Activated naive CD4-positive, alpha-beta T cell treated with anti-CD3 and anti-CD28 coated beads, Interleukin-2, amount 50 U/mL, for 72 hours (primary cell): ENCODE measurements at regions not wholly inside any gene's neighbourhood (a gene's known extent, or its start where the extent isn't known, plus 50 kb on each side); places are given as distances from the start of the nearest gene placed in this dataset.
"Not testable (repeated sequence)": the region's sequence is repeated elsewhere in the genome, so short reads cannot be mapped to it uniquely, and the experiment has no call there.

Source experiments
- ATAC-seq, 2 donors: fragments of 150-1000 bp; cut with Tn5 transposase; 2 replicates each; pipeline ENCODE4 v1.10.0; 2021; ENCODE audit warnings: mild to moderate bottlenecking in 2 of 2, moderate library complexity in 2 of 2
- DNase-seq, 2 donors: peaks; one replicate each; pipeline ENCODE4 v3.0.0; 2021 to 2022; ENCODE audit warnings: low spot score in 2 of 2
- H3K27ac Mint-ChIP-seq, 2 donors: one replicate each; pipeline ENCODE4 v1.8.0; 2022; ENCODE audit warnings: mild to moderate bottlenecking in 2 of 2, mixed read lengths in 2 of 2
- H3K36me3 Mint-ChIP-seq, 2 donors: one replicate each; pipeline ENCODE4 v1.8.0; 2022; ENCODE audit warnings: mixed read lengths in 2 of 2
- H3K9me3 Mint-ChIP-seq, 2 donors: one replicate each; pipeline ENCODE4 v1.8.0; 2022; ENCODE audit warnings: mixed read lengths in 2 of 2

GRCh38 chr2:51971136-51971535, 939.2 kb upstream of the NRXN1 start:
- ATAC-seq (no peak), DNase-seq (no peak)

GRCh38 chr2:51969347-51969746, 937.4 kb upstream of the NRXN1 start:
- Mint-ChIP-seq H3K27ac (no peak overlapping the region), H3K9me3 (peaks cover 20 to 27% of the 10 kb centered on the region in 2 donors), H3K36me3 (no peaks in the 10 kb centered on the region)
- ATAC-seq (no peak), DNase-seq (no peak)

More at GRCh38 chr2:51971136-51971535, 939.2 kb upstream of the NRXN1 start:
- Mint-ChIP-seq H3K36me3 (no peaks in the 10 kb centered on the region), H3K27ac (no peak overlapping the region), H3K9me3 (peaks cover 20 to 22% of the 10 kb centered on the region in 2 donors)

GRCh38 chr2:51960841-51961335, 929.0 kb upstream of the NRXN1 start:
- ATAC-seq = no peak
- Mint-ChIP-seq H3K27ac (no peak overlapping the region), H3K36me3 (no peaks in the 10 kb centered on the region), H3K9me3 (peaks cover 11 to 19% of the 10 kb centered on the region in 2 donors)
- no peak for DNase-seq

- Mint-ChIP-seq H3K36me3 (no peaks in the 10 kb centered on the region), H3K9me3 (peaks cover 11 to 17% of the 10 kb centered on the region in 2 donors), H3K27ac (no peak overlapping the region)
- no peak for DNase-seq
- ATAC-seq = no peak
Measured at GRCh38 chr2:51960281-51960680, 928.3 kb upstream of the NRXN1 start.

GRCh38 chr2:51959696-51960095, 927.8 kb upstream of the NRXN1 start:
- no peak for DNase-seq
- ATAC-seq = no peak
- peaks cover 11 to 16% of the 10 kb centered on the region in 2 donors for H3K9me3 Mint-ChIP-seq
- H3K27ac Mint-ChIP-seq = no peak overlapping the region
- H3K36me3 Mint-ChIP-seq = no peaks in the 10 kb centered on the region

- Mint-ChIP-seq H3K36me3 (peaks cover 4 to 5% of the 10 kb centered on the region in 2 donors), H3K9me3 (peaks cover 19 to 22% of the 10 kb centered on the region in 2 donors), H3K27ac (no peak overlapping the region)
- no peak for DNase-seq
- no peak for ATAC-seq
Measured at GRCh38 chr2:51953931-51954330, 922.0 kb upstream of the NRXN1 start.

- no peak for DNase-seq
- ATAC-seq = no peak
- H3K27ac Mint-ChIP-seq = no peak overlapping the region
- H3K9me3 Mint-ChIP-seq = peaks cover 18 to 25% of the 10 kb centered on the region in 2 donors
- peaks cover 0 to 11% of the 10 kb centered on the region in 2 donors for H3K36me3 Mint-ChIP-seq
Measured at GRCh38 chr2:51921076-51921475, 889.1 kb upstream of the NRXN1 start.

- H3K9me3 Mint-ChIP-seq = peaks cover 17 to 28% of the 10 kb centered on the region in 2 donors
- peaks cover 0 to 6% of the 10 kb centered on the region in 2 donors for H3K36me3 Mint-ChIP-seq
- ATAC-seq = no peak
- no peak overlapping the region for H3K27ac Mint-ChIP-seq
- no peak for DNase-seq
Measured at GRCh38 chr2:51920509-51920908, 888.6 kb upstream of the NRXN1 start.

GRCh38 chr2:51919395-51919794, 887.5 kb upstream of the NRXN1 start:
- DNase-seq = no peak
- ATAC-seq = no peak
- Mint-ChIP-seq H3K27ac (no peak overlapping the region), H3K36me3 (peaks cover 0 to 1% of the 10 kb centered on the region in 2 donors), H3K9me3 (peaks cover 20 to 31% of the 10 kb centered on the region in 2 donors)

GRCh38 chr2:51918113-51918512, 886.2 kb upstream of the NRXN1 start:
- Mint-ChIP-seq H3K27ac (no peak overlapping the region), H3K9me3 (peaks cover 28 to 35% of the 10 kb centered on the region in 2 donors), H3K36me3 (peaks cover 0 to 10% of the 10 kb centered on the region in 2 donors)
- no peak for DNase-seq
- no peak for ATAC-seq

- H3K9me3 Mint-ChIP-seq = peaks cover 0 to 8% of the 10 kb centered on the region in 2 donors
- no peak for DNase-seq
- no peak overlapping the region for H3K27ac Mint-ChIP-seq
- H3K36me3 Mint-ChIP-seq = no peaks in the 10 kb centered on the region
- no peak for ATAC-seq
Measured at GRCh38 chr2:51903728-51904127, 871.8 kb upstream of the NRXN1 start.

- peaks cover 0 to 8% of the 10 kb centered on the region in 2 donors for H3K9me3 Mint-ChIP-seq
- H3K27ac Mint-ChIP-seq = no peak overlapping the region
- ATAC-seq = no peak
- no peaks in the 10 kb centered on the region for H3K36me3 Mint-ChIP-seq
- DNase-seq = no peak
Measured at GRCh38 chr2:51899643-51900042, 867.7 kb upstream of the NRXN1 start.

- DNase-seq, H3K27ac Mint-ChIP-seq: not testable (repeated sequence)
Measured at GRCh38 chr2:51894584-51894983, 862.7 kb upstream of the NRXN1 start.

GRCh38 chr2:51888120-51888519, 856.2 kb upstream of the NRXN1 start:
- H3K9me3 Mint-ChIP-seq = peaks cover 18 to 28% of the 10 kb centered on the region in 2 donors
- H3K36me3 Mint-ChIP-seq = peaks cover 0 to 9% of the 10 kb centered on the region in 2 donors
- no peak overlapping the region for H3K27ac Mint-ChIP-seq
- no peak for ATAC-seq
- DNase-seq = no peak

More at GRCh38 chr2:51894584-51894983, 862.7 kb upstream of the NRXN1 start:
- not testable (repeated sequence) for ATAC-seq, H3K36me3 Mint-ChIP-seq
- peaks cover 13 to 23% of the 10 kb centered on the region in 2 donors for H3K9me3 Mint-ChIP-seq

GRCh38 chr2:51881673-51882072, 849.7 kb upstream of the NRXN1 start:
- no peak for ATAC-seq
- Mint-ChIP-seq H3K27ac (no peak overlapping the region), H3K9me3 (peaks cover 23 to 27% of the 10 kb centered on the region in 2 donors), H3K36me3 (peaks cover 0 to 10% of the 10 kb centered on the region in 2 donors)
- DNase-seq = no peak

- peaks cover 0 to 13% of the 10 kb centered on the region in 2 donors for H3K36me3 Mint-ChIP-seq
- DNase-seq (no peak), ATAC-seq (no peak)
- no peak overlapping the region for H3K27ac Mint-ChIP-seq
- H3K9me3 Mint-ChIP-seq = peaks cover 22 to 23% of the 10 kb centered on the region in 2 donors
Measured at GRCh38 chr2:51880153-51880552, 848.2 kb upstream of the NRXN1 start.

GRCh38 chr2:51866361-51866760, 834.4 kb upstream of the NRXN1 start:
- DNase-seq = no peak
- H3K9me3 Mint-ChIP-seq = no peaks in the 10 kb centered on the region
- no peaks in the 10 kb centered on the region for H3K36me3 Mint-ChIP-seq
- no peak for ATAC-seq
- H3K27ac Mint-ChIP-seq = no peak overlapping the region

- ATAC-seq = no peak
Measured at GRCh38 chr2:51859260-51859659, 827.3 kb upstream of the NRXN1 start.

More at GRCh38 chr2:51859260-51859659, 827.3 kb upstream of the NRXN1 start:
- no peak for DNase-seq
- H3K9me3 Mint-ChIP-seq = peaks cover 0 to 4% of the 10 kb centered on the region in 2 donors
- no peak overlapping the region for H3K27ac Mint-ChIP-seq
- peaks cover 0 to under 1% of the 10 kb centered on the region in 2 donors for H3K36me3 Mint-ChIP-seq
